HG02943 (cell line): ENCODE measurements at regions not wholly inside any gene's neighbourhood (a gene's known extent, or its start where the extent isn't known, plus 50 kb on each side); places are given as distances from the start of the nearest gene placed in this dataset.
A peak's percentile ranks its signal among the peaks of the same experiment; 100 is the strongest.

Experiments used
- ATAC-seq: cut with Tn5 transposase; IDR thresholded peaks from one replicate; pipeline ENCODE4 v1.9.1; 2021; ENCODE audit warnings: mild to moderate bottlenecking, low read depth, moderate library complexity; ENCODE audit not compliant: unreplicated experiment

DNA sequence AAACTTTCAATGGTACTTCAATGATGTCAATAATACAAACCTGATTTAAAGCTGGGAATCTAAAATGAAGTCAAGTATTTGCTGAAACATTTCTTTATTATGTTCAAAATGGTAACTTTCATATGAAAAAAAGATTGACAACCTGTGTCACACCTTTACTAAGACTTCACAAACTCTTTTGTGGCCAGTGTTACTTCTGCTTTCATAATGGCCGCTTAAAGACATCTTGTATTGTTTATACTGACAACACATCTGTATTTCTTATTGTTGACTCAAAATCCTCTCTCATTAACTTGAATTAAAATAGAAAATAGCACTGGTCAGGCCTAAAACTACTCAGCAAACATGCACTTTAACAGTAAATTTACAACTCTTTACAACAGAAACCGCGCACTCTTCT lies 312.3 kb upstream of the CNTN6 start:
- no peak for ATAC-seq

GRCh38 chr3:791442-791841 lies 301.4 kb upstream of the CNTN6 start:
- ATAC-seq = no peak

- ATAC-seq = no peak
Measured at GRCh38 chr3:792630-793029, 300.2 kb upstream of the CNTN6 start.

DNA sequence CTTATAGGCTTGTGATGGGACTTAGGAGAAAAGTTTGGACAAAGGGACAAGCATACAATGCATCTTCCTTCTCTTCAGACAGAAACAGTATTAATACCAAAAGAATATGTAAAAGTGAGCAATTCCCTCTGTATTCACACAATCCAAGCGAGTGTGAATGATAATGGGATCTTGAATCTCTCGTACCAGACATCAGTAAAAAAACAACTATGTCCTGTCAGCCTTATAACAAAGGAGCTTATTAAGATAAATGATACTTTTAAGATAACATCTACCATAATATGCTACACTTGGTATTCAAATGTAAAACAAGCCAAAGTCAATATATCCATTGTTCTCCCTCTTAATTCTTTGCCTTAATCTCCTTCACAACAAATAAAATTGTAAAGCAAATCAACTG lies 288.6 kb upstream of the CNTN6 start:
- no peak for ATAC-seq

GRCh38 chr3:805326-805725 lies 287.5 kb upstream of the CNTN6 start:
- no peak for ATAC-seq

GRCh38 chr3:806006-806405 lies 286.8 kb upstream of the CNTN6 start:
- ATAC-seq = no peak

- ATAC-seq = no peak
Measured at GRCh38 chr3:816605-817004, 276.2 kb upstream of the CNTN6 start.

DNA sequence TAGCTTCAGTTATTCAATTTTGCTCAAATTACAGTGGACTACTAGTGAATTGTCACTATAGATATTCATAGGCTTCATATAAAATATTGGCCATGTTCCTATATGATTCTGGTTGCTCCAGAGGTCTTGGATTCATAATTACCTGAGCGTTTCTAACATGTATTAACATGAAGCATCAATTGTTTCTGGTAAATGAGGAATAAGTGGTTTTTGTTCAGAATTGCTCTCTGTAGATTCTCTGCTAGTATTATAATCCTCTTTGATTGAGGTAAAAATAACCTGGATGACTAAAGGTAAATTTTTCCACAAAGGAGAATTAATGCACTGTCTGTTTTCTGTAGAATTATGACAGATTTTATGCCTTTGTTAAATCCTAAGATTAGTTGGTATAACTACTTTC lies 258.1 kb upstream of the CNTN6 start:
- ATAC-seq = no peak

GRCh38 chr3:835096-835495 lies 257.7 kb upstream of the CNTN6 start:
- no peak for ATAC-seq

DNA sequence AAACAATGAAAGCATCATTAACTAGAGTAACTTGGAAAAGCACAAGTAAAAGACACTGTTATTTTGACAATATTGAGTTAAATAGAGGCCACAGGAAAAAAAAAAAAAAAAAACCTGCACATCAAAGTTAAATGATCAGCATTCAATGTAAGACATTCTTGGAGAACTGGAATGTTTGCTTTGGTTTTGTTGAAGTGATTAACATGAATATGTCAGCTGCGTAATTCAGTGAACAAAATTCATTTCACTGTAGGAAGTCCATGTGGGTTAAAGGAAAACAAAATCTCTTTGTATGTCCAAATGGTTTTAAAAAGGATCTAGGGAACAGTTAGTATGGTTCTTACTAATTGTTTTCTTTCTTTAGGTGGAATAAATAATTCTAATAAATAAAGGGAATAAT lies 252.8 kb upstream of the CNTN6 start:
- ATAC-seq = no peak

- ATAC-seq = peak; percentile 59
Measured at GRCh38 chr3:851098-851790, 241.6 kb upstream of the CNTN6 start.

- no peak for ATAC-seq
Measured at GRCh38 chr3:852033-852432, 240.8 kb upstream of the CNTN6 start.

- no peak for ATAC-seq
Measured at GRCh38 chr3:853489-853888, 239.3 kb upstream of the CNTN6 start.

DNA sequence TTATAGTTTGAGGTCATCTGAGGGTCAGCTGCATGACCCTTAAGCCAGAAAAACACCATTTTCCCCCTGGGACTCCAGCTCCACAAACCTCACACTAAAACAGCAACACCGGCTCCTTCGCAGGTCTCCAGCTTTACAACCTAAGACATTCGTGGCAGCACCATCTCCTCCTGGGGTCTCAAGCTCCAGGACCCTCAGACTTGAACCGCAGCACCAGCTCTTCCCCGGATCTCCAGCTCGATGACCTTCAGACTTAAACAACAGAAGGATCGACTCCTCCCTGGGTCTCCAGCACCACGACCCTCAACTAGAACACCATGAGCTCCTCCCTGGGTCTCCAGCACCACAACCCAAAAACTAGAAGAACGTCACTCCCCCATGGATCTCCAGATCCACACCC lies 233.7 kb upstream of the CNTN6 start:
- no peak for ATAC-seq

GRCh38 chr3:861721-862120 lies 231.1 kb upstream of the CNTN6 start:
- no peak for ATAC-seq

DNA sequence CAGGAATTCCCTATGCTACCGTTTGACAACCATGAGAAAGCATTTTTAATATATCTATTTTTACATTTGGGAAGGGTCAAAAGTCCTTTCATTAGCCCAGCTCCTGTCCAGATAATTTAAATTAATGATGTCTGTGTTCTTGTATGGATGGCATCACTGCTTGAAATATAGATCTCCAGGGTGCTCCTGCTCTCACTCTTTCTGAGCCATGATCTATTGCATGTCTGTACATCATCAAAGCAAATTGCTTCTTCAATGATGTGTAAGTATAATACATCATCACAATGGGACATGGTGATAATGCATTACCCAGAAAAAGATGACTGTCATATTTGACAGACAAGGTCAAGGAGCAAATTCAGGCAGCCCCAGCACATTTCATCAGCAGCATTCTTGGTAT lies 223.6 kb upstream of the CNTN6 start:
- ATAC-seq = no peak

DNA sequence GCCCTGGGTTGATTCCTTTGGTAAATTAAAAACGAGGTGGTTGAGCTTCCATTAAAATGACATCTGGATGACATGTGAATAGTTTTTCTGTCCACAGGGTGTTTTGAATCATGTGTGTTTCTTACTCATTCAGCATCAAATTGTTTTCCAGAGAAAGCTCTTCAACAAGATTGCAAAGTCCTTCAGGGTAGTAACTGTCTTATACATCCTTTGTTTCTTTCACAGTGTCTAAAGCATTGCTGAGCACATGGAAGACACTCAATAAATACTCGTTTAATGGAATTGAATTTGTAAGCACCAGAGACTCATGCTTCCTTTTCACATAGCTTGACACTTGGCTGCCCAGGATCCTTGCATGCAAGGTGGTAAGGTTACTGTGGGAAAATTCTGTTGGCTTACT lies 223.1 kb upstream of the CNTN6 start:
- ATAC-seq = no peak

GRCh38 chr3:871651-872050 lies 221.2 kb upstream of the CNTN6 start:
- ATAC-seq = no peak

GRCh38 chr3:877001-877400 lies 215.8 kb upstream of the CNTN6 start:
- ATAC-seq = no peak

- ATAC-seq = no peak
Measured at GRCh38 chr3:878746-879145, 214.1 kb upstream of the CNTN6 start.

- ATAC-seq = no peak
Measured at GRCh38 chr3:880371-880770, 212.5 kb upstream of the CNTN6 start.

GRCh38 chr3:882533-882932 lies 210.3 kb upstream of the CNTN6 start:
- ATAC-seq = no peak
